SH-SY5Y (cell line): ENCODE measurements at regions not wholly inside any gene's neighbourhood (a gene's known extent, or its start where the extent isn't known, plus 50 kb on each side); places are given as distances from the start of the nearest gene placed in this dataset.

Experiments used
- GATA2 ChIP-seq: IDR thresholded peaks from 2 replicates; pipeline ENCODE4 v1.6.1; 2011; ENCODE audit warnings: mild to moderate bottlenecking, low read depth, low read length
- GATA3 ChIP-seq: IDR thresholded peaks from 2 replicates; pipeline ENCODE4 v1.6.1; 2011; ENCODE audit warnings: low read depth, mild to moderate bottlenecking, low read length, moderate library complexity

- no peak for TF ChIP-seq GATA2
- TF ChIP-seq GATA3 = no peak
Measured at GRCh38 chr13:99124046-99124400, 76.6 kb upstream of the UBAC2 start.
